Myocyte (in vitro differentiated cells): ENCODE measurements at regions not wholly inside any gene's neighbourhood (a gene's known extent, or its start where the extent isn't known, plus 50 kb on each side); places are given as distances from the start of the nearest gene placed in this dataset.
"Not testable (repeated sequence)": the region's sequence is repeated elsewhere in the genome, so short reads cannot be mapped to it uniquely, and the experiment has no call there.

ENCODE experiments used
- DNase-seq: peaks from one replicate; pipeline ENCODE4 v3.0.0-alpha.2; 2012; ENCODE audit warnings: low read depth

DNA sequence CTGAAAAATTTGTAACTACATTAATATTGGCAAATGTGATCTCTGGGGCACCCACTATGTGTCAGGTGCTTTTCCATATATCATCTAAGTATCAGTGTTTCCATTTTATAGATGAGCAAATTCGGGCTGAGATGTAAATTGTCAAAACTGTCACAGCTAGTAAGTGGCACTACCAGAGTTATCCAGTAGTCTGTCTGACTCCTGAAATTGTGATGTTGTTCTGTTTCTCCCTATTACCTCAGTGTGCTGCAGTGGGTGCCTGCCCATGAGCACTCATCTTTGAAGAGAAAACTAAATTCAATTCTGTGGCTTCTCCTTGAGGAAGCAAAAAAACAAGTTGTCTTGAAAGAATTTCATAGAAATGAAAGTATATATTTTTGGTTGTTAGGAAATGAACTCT, 467.4 kb upstream of the FANCL start:
- no peak for DNase-seq

DNA sequence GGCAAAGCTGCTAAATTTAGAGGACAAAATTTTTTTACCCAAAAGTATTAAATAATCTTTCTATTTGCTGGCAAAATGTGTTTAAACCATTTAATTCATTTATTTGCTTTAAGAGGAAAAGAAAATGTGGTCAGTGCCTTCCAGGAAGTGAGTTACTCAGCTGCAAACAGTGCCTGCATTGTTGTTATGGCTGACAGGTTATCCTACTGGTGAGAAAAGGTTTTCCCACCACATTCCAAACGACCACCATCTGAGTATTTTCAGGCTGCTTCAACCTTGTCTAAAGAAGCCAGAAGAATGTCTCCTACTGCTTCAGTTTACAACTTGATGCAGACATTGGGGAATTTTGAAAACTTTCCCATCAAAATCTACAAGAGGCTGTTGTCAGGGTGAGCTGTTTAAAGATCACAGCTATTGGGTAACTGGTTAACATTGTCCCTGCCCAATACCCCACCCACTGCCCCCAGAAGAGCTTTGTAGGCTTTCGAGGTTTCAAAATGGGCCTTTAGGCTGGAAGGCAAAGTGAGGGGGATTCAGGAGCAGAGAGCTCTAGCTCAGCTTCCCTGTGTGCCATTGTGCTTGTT, 461.3 kb upstream of the FANCL start:
- no peak for DNase-seq

DNA sequence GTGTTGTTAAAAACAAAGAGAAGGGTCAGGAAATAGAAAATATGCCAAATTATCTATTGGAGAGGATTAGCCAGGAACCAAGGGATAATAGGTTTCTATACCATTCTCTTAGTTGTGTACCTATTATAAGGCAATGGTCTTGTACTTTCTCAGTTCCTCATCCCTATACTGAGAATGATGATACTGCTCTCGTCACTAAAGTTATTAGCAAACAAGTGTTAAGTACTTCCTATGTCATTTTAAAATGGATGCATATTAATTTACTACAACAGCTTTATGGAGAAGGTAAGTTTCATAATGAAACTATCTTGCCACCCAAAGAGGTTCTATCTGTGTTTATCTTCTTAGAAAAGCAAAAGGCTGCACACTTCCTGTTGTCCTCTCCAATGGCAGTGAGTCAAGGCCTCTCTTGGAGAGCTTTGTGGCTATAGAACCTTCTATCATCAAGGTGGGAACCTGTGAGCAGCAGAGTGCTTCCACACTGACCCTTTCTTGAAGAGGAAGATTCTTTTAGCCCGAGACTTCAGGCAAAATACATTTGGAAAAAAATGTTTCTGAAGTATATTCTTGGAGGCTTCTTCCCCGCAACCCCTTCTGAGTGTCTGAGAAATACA, 460.7 kb upstream of the FANCL start:
- DNase-seq: no peak

DNA sequence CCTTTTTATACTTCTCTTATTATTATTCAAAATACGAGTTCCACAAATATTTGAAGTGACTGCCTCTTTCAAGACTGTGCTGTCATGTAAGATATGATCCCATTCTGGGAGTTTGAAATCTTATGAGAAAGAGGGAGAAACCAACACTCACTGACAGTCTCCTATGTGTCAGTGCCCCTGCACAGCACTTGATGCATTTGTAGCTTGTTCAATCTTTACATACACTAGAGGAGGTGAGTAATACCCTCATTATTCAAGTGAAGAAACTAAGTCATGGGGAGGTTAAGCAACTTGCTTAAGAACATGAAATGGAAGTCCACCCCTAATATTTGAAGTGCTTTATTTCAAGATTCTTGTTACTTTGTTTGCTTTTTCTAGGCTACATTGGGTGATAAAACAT, 459.5 kb upstream of the FANCL start:
- no peak for DNase-seq

DNA sequence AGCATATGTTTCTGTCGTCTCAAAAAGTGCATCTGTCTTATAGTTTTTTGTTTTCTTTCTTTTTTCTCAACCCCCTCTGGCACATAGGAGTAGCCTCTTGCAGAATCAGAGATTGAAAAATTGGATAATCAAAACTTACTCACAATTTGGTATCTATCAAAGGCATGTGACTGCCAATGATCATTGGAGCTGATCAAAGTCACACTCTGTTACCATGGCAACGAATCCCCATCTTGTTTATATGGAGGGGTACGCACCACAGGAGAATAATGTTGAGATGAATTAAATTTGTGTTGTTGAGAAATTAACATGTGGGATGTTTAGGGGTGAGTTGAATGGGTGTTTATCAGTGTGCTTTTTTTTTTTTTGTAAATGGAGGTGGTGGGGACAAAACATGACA, 458.3 kb upstream of the FANCL start:
- DNase-seq: no peak

DNA sequence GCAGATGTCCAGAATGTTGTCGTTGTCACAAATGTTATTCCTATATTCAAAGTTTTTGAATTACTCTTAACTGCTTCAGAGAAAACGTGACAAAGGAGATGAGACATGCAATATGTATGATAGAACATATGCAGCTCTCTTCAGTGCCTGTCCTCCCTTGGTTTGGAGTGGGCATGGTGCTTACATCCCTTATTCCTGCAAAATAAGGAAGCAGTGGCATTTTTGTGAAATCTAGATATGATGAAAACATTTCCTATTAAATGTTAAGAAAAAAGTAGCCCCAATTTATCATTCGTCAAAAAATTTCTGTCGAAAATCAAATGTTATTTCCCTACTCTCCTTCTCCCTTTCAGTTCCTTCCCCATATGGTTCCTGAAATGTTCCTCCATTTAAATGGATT, 457.5 kb upstream of the FANCL start:
- no peak for DNase-seq

DNA sequence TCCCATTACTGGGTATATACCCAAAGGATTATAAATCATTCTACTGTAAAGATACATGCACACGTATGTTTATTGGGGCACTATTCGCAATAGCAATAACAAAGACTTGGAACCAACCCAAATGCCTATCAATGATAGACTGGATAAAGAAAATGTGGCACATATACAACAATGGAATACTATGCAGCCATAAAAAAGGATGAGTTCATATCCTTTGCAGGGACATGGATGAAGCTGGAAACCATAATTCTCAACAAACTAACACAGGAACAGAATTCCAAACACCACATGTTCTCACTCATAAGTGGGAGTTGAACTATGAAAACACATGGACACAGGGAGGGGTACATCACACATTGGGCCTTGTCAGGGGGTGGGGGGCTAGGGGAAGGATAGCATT, 453.0 kb upstream of the FANCL start:
- DNase-seq: not testable (repeated sequence)

DNA sequence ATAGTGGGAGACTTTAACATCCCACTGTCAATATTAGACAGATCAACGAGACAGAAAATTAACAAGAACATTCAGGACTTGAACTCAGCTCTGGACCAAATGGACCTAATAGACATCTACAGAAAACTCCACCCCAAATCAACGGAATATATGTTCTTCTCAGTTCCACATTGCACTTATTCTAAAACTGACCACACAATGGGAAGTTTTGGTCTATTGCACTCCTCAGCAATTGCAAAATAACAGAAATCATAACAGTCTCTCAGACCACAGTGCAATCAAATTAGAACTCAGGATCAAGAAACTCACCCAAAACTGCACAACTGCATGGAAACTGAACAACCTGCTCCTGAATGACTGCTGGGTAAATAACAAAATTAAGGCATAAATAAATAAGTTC, 449.9 kb upstream of the FANCL start:
- not testable (repeated sequence) for DNase-seq

DNA sequence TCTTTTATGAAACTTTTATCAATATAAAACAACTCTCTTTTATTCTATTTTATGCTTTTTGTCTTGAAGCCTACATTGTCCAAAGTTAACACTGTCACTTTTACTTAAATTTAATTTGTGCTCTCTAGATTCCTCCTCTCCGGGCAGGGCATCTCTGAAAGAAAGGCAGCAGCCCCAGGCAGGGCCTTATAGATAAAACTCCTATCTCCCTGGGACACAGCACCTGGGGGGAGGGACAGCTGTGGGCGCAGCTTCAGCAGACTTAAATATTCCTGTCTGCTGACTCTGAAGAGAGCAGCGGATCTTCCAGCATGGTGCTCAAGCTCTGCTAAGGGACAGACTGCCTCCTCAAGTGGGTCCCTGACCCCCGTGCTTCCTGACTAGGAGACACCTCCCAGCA, 447.7 kb upstream of the FANCL start:
- DNase-seq: no peak

DNA sequence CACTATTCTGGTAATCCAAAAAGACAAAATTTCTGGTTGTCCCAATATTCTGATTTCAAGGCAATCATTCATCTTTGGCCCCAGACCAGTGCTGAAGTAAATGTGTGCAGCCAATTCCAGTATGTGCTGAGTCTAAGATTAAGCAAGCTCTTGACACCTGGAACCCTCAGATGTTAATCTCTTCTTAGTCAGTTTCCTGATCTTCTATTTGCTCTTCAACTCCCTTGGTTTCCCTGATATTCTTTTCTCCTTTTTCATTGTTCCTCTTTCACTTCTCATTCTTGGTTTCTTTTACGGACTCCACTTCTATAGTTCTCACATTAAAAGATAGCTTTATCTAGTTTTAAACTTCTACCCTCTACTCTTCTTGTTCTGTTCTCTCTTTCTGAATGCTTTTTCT, 445.7 kb upstream of the FANCL start:
- DNase-seq: no peak

DNA sequence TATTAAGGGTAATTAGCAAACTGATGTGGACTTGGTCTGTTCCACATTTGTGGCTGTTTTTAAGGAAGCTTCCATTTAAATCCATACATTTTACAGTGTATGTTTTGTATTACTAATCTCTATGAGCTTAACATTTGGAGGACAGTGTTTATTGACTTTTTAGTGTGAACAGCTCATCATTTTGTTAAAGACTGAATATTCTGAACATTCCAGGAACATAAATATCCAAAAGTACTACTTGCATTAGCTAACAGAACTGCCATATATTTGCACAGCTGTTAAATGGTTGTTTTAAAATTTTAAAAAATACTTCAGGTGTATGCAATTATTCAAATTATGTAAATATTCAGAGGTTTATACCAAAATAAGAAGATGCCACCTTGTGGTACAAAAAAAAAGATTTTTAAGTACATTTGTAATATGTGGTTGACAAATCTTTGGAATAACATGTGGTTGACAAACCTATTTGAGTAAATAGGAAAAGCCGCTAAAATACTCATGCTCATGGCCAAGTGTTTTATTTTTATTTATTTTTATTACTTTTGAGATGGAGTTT, 439.7 kb upstream of the FANCL start:
- DNase-seq: no peak

DNA sequence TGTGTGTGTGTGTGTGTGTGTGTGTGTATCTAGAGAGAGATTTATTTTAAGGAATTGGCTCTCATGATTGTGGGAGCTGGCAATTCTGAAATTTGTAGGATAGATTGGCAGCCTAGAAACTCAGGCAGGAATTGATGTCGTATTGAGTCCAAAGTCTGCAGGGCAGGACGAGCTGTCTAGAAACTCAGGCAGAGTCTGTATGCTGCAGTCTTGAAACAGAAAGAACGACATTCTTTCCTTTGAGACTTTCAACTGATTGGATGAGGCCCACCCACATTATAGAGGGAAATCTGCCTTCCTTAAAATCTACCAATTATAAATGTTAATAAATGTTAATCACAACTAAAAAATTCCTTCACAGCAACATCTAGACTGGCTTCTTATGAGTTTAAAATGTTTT, 436.6 kb upstream of the FANCL start:
- DNase-seq: no peak

DNA sequence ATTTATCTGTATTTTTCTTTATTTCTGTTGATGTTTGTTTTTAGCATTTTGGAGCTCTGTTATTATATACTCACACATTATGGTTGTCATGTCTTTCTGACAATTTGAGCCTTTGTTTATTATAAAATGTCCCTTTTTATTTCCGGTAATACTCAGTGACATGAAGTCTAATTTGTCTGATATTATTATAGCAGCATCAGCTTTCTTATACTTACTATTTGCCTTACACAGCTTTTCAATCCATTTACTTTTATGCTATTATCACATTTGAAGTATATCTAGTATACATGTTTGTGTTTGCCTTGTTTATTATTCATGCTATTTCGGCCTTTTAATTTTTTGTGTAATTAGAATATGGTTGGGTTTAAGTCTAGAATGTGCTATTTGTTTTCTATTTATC, 430.6 kb upstream of the FANCL start:
- no peak for DNase-seq

DNA sequence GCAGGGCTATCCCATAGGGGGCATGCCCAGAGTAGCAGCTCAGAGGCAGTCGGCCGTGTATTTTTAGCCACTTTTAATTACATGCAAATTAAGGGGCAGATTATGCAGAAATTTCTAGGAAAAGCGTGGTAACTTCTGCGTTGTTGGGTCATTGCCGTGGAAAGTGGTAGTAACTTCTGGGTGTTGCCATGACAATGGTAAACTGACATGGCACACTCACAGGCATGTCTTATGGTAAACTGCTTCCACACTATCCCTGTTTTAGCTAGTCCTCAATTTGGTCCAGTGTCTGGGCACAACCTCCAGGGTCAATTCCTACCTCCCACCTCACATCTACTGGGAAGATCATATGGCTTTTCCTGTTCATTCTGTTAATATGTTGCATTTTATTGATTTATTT, 428.9 kb upstream of the FANCL start:
- DNase-seq: no peak

DNA sequence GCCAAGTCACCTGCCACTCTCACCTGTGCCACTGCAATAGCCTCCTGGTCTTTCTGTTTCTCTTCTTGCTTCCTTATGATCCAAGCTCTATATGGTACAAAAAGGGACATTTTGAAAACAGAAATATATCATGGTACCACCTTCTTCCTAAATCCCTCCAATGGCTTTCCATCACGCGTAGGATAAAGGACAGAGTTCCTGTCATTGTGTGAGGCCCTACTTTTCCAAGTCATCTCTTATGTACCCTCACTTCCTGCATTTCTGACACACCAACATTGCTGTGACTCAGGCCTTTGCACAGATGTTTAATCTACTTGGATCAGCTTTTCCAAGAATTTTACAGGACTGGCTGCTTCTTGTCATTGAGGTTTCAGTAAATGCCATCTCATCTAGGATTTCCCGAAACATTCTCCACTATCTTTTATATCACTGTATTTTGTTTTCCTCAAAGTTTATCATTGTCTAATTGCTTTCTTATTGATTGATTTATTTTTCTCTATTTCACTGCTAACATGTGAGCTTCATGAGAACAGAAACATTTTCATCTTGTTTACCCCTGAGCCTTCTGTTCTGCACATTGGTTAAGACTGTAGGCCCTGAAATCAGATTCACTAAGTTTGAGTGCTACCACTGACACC, 426.1 kb upstream of the FANCL start:
- DNase-seq: no peak

DNA sequence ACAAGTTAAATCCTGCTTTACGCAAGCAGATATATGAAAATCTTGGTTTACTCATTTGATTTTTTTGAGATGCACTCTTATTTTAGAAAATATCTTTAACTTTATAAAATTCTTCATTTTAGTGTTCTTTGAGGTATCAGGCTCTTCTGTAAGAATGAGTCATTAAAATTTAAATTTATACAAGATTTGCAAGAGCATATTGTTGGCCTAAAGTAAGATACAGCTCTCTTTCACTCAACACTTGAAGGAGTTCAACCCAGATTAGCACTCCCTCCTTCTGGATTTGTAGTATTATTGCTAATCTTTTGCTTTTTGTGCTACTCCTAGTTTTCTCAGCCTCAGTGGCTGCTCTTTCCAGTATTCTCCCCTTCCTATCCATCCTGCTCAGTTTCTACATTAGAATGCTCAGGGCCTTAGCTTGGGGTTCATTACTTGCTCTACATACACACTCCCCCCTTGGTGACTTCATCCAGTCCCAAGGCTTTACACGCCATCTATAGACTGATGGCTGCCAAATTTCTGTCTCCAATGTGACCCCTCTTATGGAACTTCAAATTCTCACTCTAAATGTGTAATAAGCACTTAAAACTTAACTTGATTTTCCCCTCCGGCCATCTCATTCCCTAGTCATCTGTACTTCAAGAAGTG, 425.3 kb upstream of the FANCL start:
- no peak for DNase-seq

DNA sequence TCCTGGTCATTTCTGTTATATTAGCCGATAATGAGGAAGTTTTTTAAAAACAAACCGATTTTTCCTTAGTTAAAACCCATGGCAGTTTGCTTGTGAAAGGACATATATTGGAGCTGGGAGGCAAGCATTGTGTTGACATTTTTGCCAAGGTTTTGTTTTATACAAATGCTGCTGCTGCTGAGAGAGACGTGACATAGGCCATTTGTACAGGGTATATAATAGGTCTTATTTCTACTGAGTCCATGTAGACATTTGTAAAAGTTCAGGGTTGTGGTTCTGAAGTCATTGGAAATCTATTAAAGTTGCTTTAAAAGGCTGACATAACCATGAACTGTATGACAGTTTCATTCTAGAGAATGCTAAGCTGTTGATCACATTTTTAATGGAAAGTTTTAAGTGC, 424.0 kb upstream of the FANCL start:
- DNase-seq: no peak

DNA sequence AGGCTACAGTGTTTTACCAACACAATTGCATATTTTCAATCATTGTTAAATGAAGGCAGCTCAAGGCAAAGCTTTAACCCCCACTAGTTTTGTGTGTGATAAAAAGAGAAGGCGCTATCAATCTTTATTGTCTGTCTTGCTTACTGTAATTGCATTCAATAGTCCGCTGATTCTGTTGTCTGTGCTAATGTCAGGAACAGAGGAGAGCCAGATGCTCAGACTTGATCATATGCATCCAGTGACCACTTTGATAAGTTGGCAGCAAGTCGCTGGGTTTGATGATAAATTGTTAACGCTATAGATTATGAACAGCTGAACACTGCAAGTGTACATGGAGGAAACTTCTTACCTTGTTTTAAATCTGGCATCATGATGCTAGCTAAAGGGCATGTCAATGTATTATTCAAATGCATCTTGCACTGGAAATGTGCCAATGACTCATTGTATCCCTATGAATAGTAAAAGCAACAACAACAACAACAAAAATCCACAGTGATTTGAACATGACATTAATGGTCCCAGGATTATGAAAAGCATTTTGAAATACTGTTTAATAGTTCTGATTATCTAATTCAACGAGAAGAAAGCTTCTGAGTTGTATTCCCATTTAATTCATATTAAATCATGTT, 423.5 kb upstream of the FANCL start:
- DNase-seq: no peak

DNA sequence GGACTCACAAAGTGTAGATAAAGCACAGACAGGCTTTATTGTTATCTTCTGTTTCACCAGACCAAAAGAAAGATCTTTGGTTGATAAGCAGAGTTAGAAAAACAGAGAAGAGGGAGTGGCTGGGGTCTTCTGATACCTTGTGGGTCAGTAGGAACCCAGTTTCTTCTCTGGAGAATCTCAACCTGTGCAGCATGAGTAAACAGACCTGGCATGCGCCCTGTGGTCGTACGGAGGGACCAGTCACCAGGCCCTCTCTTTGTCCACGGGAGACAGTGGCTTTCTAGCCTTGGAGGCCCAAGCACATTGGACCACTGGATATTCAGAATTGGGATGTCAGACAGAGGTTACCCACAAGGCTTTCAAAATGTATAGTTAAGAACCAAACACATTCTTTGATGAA, 418.9 kb upstream of the FANCL start:
- no peak for DNase-seq

DNA sequence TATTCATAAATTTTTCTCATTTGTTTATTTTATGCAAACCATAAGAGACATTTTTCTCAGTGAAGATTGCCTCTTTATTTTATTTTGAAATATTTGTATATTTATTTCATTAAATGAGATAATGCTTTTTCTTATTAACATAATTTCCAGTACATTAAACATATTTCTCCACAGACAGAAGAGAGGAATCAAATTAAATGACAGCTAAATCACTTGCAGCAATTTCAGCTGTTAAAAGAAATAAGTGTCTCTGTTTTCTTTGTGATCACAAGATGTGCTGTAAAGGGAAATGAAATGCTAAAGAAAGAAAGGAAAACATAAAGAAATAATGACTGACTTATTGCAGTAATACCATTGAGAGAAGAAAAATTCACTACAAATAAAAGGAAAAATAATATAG, 414.0 kb upstream of the FANCL start:
- no peak for DNase-seq

DNA sequence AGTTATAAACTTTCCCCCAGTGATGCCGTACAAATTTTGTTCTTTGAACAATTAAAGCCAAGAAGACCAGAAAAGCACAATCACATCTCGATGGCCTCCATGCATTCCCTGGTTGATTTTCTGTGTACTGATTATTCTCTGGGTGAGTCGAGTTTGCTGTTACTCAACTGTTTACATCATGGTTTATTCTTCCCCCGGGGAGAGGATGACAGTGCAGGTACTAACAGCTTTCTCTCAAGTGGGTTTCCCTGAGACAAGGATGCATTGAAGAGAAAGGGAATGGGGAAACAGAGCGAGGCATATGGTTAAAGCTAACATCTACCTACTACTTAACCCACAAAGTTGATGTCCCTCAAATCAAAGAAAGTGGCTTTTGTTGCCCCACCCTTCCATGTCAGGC, 410.8 kb upstream of the FANCL start:
- no peak for DNase-seq

DNA sequence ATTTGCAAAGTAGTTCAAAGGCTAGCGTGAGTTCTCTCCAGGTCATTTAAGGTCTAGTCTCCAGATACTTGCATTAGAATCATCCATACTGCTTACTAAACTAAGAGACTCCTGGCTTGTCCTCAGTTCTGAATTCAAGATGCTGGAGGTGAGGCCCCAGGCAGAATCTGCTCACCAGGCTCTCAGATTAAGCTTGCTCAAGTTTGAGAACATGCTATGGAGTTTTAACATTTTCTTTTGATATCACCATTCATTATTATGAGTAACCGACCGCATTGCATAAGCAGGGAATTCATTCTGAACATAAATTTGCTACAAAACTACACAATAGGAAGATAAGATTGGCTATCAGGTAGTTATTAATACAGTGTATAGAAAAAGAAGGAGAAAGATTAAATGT, 409.7 kb upstream of the FANCL start:
- no peak for DNase-seq
